GM19452 (cell line): ENCODE measurements at regions not wholly inside any gene's neighbourhood (a gene's known extent, or its start where the extent isn't known, plus 50 kb on each side); places are given as distances from the start of the nearest gene placed in this dataset.
"Not testable (repeated sequence)": the region's sequence is repeated elsewhere in the genome, so short reads cannot be mapped to it uniquely, and the experiment has no call there.

Experiments
- ATAC-seq: cut with Tn5 transposase; IDR thresholded peaks from one replicate; pipeline ENCODE4 v1.9.1; 2021; ENCODE audit not compliant: unreplicated experiment

DNA sequence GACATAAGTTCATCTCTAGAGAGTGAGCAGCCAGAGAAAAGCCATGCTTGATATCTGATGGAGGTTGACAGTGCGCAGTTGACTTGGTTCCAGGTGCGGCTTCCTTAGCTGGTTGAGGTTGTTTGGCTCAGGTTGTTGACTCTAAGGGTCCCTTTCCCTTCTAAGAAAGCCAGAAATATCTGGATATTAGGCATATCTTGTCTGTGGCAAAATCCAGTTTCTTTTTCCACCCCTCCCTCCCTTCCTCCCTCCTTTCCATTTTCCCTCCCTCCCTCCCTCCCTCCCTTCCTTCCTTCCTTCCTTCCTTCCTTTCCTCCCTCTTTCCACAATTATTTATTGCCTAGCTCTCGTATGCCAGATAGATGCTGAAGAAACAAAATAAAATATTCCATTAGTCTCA is 82.6 kb upstream of the TNP1 start:
- no peak for ATAC-seq

- no peak for ATAC-seq
Measured at GRCh38 chr2:216942016-216942415, 82.2 kb upstream of the TNP1 start.

DNA sequence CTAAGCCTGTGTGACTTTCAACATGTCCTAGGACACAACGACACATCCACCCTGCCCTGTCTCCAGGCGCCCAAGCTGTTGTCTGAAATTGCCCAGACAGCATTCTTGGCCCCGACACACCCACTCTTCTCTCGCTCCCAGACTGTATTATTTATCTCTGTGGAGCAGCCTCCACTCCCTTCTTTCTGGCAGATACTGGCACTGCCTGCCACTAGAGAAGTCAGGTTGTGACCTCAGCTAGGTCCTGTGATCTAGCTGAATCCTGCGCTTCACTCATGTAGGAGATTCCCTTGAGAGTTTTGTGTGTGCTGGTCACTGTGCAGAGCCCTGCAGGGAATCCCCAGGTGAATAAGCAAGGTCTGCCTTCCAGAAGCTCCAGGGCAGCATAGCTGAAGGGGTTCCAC is 77.1 kb upstream of the TNP1 start:
- no peak for ATAC-seq

DNA sequence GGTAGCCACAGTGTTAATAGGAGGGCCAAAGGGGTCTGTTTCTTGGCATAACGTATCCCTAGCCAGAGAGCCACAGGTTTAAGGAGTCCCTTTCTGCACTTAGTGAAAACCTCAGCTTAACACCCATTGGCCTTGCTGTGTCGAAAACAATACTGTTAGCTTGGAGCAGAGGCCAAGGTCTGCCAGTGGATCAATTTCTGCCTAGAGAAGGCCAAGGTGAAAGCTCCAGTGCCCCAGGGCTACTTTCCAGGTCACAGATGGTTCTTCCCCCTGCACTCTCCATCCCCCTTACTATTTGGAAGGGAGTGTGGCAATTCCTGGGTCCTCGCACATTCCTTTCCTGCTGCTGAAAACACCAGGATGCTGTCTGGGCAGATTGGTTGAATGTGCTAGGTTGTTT is 74.8 kb upstream of the TNP1 start:
- ATAC-seq, result no peak

DNA sequence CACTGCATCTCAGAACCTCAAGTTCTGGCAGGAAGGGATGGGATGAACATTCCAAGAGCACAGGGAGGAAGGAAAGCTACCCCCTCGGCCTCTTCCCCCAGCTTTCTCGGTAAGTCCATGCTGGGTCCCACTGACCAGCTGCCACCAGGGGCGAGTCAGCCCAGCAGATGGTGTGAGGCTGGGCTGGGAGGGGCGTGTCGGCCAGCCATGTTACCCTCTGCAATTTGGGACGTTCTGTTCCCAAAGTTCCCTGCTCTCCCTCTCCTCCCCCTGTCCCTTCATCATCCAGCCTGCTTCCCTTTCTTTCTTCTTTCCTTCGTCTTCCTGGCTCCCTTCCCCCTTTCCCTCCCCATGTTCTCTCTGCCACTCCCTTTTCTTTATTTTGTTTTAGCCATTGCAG is 74.3 kb upstream of the TNP1 start:
- no peak for ATAC-seq

- ATAC-seq, result no peak
Measured at GRCh38 chr2:216932863-216933548, 73.1 kb upstream of the TNP1 start.

- no peak for ATAC-seq
Measured at GRCh38 chr2:216932113-216932862, 72.4 kb upstream of the TNP1 start.

DNA sequence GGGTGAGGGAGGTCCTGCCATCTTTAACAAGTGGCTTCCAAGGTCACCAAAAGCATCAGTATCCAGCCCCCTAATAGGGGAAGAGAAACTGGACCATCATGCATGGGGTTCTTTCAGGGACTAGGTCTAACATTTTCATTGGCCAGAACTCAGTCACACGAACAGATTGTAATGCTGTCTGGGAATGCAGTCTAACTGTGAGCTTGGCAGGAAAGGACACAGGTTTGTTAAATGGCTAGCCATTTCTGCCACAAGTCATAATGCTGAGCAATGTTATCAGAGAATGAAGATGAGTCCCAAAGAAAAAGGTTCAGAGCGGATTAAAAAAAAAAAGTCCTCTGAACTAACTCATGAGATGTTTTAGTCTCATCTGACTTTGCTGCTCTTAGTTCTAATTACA is 70.9 kb upstream of the TNP1 start:
- no peak for ATAC-seq

- not testable (repeated sequence) for ATAC-seq
Measured at GRCh38 chr2:216929338-216929737, 69.5 kb upstream of the TNP1 start.

DNA sequence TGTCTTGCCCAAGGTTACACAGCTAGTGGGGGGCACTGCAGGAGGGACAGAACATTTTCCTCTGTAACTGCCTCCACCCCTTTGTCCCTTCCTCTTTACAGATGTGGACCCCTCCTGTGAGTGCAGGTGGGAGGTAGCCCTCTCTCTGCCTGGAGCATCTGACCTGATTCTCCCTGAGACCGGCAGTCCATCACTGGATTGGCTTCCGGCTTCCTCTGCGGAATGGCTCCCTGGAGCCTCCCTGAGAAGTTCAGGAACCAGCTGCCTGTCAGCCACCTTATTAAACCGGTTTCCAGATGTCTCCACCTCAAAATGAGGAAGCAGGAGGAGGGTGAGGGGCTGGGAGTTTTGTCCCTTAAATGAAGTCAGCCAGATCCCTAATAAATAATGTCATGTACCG is 67.3 kb upstream of the TNP1 start:
- ATAC-seq, result no peak

- no peak for ATAC-seq
Measured at GRCh38 chr2:216925636-216926366, 65.9 kb upstream of the TNP1 start.

DNA sequence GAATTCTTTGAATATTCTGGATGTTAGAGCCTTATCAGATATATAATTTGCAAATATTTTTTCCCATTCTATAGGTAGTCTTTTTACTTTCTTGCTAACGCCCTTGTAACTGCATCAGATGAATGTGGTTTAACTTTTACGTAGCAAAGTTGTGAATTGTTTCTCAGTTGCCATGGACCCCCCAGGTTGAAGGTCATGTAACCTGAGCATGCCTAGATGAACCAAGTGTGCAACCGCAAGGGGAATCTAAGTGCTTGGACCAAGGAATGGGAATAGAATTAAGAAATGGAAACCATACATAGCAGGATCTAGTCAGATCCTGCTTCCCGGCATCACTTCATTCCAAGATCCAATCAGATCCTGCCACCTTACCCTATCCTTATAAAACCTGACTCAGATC is 65.1 kb upstream of the TNP1 start:
- ATAC-seq, result no peak

GRCh38 chr2:216923706-216924105 is 63.8 kb upstream of the TNP1 start:
- ATAC-seq, result no peak

GRCh38 chr2:216922175-216922780 is 62.4 kb upstream of the TNP1 start:
- peak; percentile 66 for ATAC-seq

GRCh38 chr2:216920937-216921456 is 61.1 kb upstream of the TNP1 start:
- no peak for ATAC-seq

GRCh38 chr2:216920143-216920876 is 60.4 kb upstream of the TNP1 start:
- no peak for ATAC-seq

- no peak for ATAC-seq
Measured at GRCh38 chr2:216918088-216918680, 58.3 kb upstream of the TNP1 start.

DNA sequence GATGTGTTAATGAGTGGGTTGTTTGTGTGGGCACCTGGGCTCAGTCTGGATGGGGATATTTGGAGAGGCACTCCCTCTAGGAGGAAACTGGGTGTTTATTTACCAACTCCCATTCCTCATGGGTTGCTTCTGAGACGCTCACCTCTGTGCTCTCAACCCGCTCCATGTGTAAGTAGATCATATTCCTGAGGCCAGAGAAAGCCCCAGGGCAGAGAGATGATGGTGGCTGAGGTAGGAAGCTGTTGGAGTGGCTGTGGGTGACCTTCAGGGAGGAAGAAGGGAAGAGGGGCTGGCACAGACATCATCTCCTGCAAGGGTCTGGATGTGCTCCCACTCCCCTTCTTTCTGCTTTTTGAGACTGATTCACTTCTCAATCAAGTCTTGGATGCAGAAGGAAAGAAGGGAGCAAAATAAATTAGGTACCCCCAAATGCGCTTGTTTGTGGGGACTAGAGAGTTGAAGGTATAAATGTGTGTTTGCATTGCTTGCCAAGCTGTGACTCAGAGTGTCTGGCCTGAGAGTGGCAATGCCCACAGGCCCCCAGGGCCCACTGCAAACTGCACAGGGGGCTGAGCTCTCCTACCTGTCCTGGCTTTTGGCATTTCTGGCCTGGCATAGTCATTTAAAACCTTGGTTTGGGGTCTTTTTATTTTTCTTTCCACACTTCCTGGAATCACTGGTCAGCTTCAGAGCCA is 57.2 kb upstream of the TNP1 start:
- no peak for ATAC-seq

DNA sequence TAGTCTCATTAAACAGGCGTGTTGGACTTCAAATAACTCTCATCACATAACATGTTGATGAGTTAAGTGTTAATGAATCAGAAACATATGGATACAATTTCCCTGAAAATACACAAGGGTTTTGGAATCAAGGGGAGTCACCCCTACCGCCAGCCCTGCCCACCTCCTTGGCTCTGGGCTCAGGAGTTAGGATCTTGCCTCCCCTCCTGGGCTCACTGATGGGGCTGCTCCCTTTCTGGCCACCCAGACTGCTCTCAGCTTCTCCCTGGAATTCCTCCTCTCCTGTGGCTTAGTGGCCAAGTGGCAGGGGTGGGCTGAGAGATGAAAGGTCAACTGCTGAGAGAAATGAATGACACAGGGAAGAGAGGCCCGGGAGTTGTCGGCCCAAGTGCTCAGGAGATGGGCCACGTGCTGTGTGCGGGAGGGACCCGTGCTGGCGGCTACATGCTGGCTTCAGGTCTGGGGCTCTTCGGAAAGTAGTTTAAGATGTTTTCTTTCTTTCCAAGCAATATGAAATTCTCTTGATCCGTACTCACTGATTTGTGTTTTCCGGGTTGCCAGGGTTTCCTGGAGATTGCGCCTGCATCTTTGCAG is 55.8 kb upstream of the TNP1 start:
- no peak for ATAC-seq
